ENCODE measurements at regions not wholly inside any gene's neighbourhood (a gene's known extent, or its start where the extent isn't known, plus 50 kb on each side); places are given as distances from the start of the nearest gene placed in this dataset.

DNA sequence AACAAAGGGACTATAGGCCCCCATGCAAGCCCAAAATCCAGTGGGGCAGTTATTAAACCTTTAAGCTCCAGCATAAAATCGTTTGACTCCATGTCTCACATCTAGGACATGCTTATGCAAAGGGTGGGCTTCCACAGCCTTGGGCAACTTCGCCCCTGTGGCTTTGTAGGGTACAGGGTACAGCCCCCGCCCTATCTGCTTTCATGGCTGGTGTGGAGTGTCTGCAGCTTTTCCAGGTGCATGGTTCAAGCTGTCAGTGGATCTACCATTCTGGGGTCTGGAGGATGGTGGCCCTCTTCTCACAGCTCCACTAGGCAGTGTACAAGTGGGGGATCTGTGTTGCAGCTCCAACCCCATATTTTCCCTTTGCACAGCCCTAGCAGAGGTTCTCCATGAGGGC lies 559.8 kb upstream of the TECRL start:
- Histone ChIP-seq H3K4me3 (ENCODE audit: low read length in 3 of 3) (no peak overlapping the region), H3K9me3 (ENCODE audit: control insufficient read depth in 2 of 3, insufficient read depth in 1 of 3, low read length in 3 of 3) (no peaks in the 10 kb centered on the region), H3K36me3 (ENCODE audit: control insufficient read depth in 2 of 3, insufficient read depth in 3 of 3, low read length in 3 of 3) (no peaks in the 10 kb centered on the region), H3K4me1 (ENCODE audit: control insufficient read depth in 2 of 3, insufficient read depth in 2 of 3, low read depth in 1 of 3, low read length in 3 of 3) (no peaks in the 10 kb centered on the region), H3K27me3 (ENCODE audit: control insufficient read depth, insufficient read depth, low read length) (no peaks in the 10 kb centered on the region), H3K27ac (ENCODE audit: low read depth in 2 of 2, low read length in 2 of 2) (no peak overlapping the region), H3K9ac (ENCODE audit: low read length in 3 of 3) (no peak overlapping the region)
- FAIRE-seq (no peak), DNase-seq (no peak)
- intact Hi-C loops (cut with DNase I): no loop called here
- TF ChIP-seq, protein P1, sequence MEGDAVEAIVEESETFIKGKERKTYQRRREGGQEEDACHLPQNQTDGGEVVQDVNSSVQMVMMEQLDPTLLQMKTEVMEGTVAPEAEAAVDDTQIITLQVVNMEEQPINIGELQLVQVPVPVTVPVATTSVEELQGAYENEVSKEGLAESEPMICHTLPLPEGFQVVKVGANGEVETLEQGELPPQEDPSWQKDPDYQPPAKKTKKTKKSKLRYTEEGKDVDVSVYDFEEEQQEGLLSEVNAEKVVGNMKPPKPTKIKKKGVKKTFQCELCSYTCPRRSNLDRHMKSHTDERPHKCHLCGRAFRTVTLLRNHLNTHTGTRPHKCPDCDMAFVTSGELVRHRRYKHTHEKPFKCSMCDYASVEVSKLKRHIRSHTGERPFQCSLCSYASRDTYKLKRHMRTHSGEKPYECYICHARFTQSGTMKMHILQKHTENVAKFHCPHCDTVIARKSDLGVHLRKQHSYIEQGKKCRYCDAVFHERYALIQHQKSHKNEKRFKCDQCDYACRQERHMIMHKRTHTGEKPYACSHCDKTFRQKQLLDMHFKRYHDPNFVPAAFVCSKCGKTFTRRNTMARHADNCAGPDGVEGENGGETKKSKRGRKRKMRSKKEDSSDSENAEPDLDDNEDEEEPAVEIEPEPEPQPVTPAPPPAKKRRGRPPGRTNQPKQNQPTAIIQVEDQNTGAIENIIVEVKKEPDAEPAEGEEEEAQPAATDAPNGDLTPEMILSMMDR (IDR thresholded peaks at IDR 0.05; ENCODE audit: borderline replicate concordance, extremely low read depth, insufficient read depth): no peak

DNA sequence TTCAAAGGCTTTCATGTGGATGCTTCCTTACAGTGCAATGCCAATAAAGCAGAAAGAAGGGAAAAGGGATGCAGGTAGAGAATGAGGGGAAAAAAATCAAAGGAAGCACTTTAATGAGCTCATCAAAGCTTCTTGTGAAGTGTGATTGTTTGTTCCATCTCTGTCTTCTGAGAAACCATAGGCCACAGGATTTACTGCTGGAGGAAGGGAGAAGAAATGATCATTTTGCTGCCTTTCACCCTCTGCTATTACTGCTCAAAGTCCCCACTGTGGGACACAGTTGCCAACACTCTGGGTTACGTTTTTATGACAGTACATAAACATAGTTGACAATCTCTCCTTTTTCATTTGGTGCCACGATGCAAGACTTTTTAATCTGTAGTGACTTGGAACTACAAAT lies 558.0 kb upstream of the TECRL start:
- H3K9me3 ChIP-seq (ENCODE audit: control insufficient read depth in 2 of 3, insufficient read depth in 1 of 3, low read length in 3 of 3): no peaks in the 10 kb centered on the region
- H3K27me3 ChIP-seq (ENCODE audit: control insufficient read depth, insufficient read depth, low read length): no peaks in the 10 kb centered on the region

DNA sequence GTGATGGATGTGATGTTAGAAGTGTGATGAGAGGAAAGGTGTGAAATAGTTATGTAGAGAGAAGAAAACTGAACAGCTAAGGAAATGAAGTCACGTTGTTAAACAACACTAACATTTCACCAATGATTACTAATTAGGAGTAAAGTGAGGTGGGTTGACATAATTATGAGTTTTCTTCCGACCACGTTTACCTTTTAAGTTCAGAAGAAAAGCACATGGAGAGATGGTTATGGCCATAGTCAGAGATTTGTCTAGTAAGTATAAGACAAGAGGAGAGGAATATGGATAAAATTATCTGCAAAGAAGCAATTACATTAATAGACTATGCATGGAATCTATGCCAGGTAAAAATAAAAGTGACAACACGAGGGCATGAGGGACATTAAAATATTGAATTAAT lies 551.3 kb upstream of the TECRL start:
- TF ChIP-seq, protein P1 (IDR thresholded peaks at IDR 0.05; ENCODE audit: borderline replicate concordance, extremely low read depth, insufficient read depth): no peak
- Histone ChIP-seq H3K27me3 (ENCODE audit: control insufficient read depth, insufficient read depth, low read length) (no peaks in the 10 kb centered on the region), H3K4me3 (ENCODE audit: low read length in 3 of 3) (no peak overlapping the region), H3K4me1 (ENCODE audit: control insufficient read depth in 2 of 3, insufficient read depth in 2 of 3, low read depth in 1 of 3, low read length in 3 of 3) (no peaks in the 10 kb centered on the region), H3K27ac (ENCODE audit: low read depth in 2 of 2, low read length in 2 of 2) (no peak overlapping the region), H3K36me3 (ENCODE audit: control insufficient read depth in 2 of 3, insufficient read depth in 3 of 3, low read length in 3 of 3) (no peaks in the 10 kb centered on the region), H3K9me3 (ENCODE audit: control insufficient read depth in 2 of 3, insufficient read depth in 1 of 3, low read length in 3 of 3) (peaks cover 0 to 2% (median 0%) of the 10 kb centered on the region in 3 donors), H3K9ac (ENCODE audit: low read length in 3 of 3) (no peak overlapping the region)
- FAIRE-seq: no peak
- no peak for DNase-seq
- intact Hi-C loops (cut with DNase I): no loop called here

More for the DNA sequence above, 558.0 kb upstream of the TECRL start:
- intact Hi-C loops (cut with DNase I): no loop called here
- FAIRE-seq (no peak), DNase-seq (no peak)
- TF ChIP-seq, protein P1 (IDR thresholded peaks at IDR 0.05; ENCODE audit: borderline replicate concordance, extremely low read depth, insufficient read depth): no peak
- Histone ChIP-seq H3K4me3 (ENCODE audit: low read length in 3 of 3) (no peak overlapping the region), H3K9ac (ENCODE audit: low read length in 3 of 3) (no peak overlapping the region), H3K27ac (ENCODE audit: low read depth in 2 of 2, low read length in 2 of 2) (no peak overlapping the region), H3K36me3 (ENCODE audit: control insufficient read depth in 2 of 3, insufficient read depth in 3 of 3, low read length in 3 of 3) (no peaks in the 10 kb centered on the region), H3K4me1 (ENCODE audit: control insufficient read depth in 2 of 3, insufficient read depth in 2 of 3, low read depth in 1 of 3, low read length in 3 of 3) (no peaks in the 10 kb centered on the region)

DNA sequence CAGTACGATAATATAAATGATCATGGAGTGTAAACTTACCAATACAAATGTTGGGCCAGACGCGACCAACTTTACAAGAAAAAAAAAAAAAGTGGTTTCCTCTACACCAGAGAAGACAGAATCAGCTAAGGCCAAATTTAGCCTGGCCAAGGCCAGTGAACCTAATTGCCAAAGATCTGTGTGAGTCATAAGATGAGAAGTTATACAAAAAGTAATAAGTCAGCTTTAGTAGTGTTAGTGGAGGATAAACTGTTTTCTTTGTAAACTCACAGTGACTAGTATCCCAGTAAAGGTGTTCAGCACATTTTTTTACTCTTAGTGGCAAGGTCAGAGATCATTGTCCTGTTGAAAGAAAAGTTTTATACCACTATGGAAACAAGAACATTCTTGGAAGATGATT lies 531.4 kb upstream of the TECRL start:
- TF ChIP-seq, protein P1 (IDR thresholded peaks at IDR 0.05; ENCODE audit: borderline replicate concordance, extremely low read depth, insufficient read depth): no peak
- H3K9me3 ChIP-seq (ENCODE audit: control insufficient read depth in 2 of 3, insufficient read depth in 1 of 3, low read length in 3 of 3): no peaks in the 10 kb centered on the region
- no peak overlapping the region for H3K9ac ChIP-seq (ENCODE audit: low read length in 3 of 3)
- no peaks in the 10 kb centered on the region for H3K4me1 ChIP-seq (ENCODE audit: control insufficient read depth in 2 of 3, insufficient read depth in 2 of 3, low read depth in 1 of 3, low read length in 3 of 3)
- H3K36me3 ChIP-seq (ENCODE audit: control insufficient read depth in 2 of 3, insufficient read depth in 3 of 3, low read length in 3 of 3): no peaks in the 10 kb centered on the region
- H3K27ac ChIP-seq (ENCODE audit: low read depth in 2 of 2, low read length in 2 of 2): no peak overlapping the region
- DNase-seq: no peak
- no peak overlapping the region for H3K4me3 ChIP-seq (ENCODE audit: low read length in 3 of 3)
- no peak for FAIRE-seq
- no peaks in the 10 kb centered on the region for H3K27me3 ChIP-seq (ENCODE audit: control insufficient read depth, insufficient read depth, low read length)
- intact Hi-C loops (cut with DNase I): no loop called here

Measured in kidney (tissue), 13 donors.